AML-193 (cell line): ENCODE measurements at regions not wholly inside any gene's neighbourhood (a gene's known extent, or its start where the extent isn't known, plus 50 kb on each side); places are given as distances from the start of the nearest gene placed in this dataset.
"Not testable (repeated sequence)": the region's sequence is repeated elsewhere in the genome, so short reads cannot be mapped to it uniquely, and the experiment has no call there.

Experiments used
- DNase-seq, 2 experiments: peaks; one replicate each; lab custom pipeline; 2025; lab: John Stamatoyannopoulos, UW

DNA sequence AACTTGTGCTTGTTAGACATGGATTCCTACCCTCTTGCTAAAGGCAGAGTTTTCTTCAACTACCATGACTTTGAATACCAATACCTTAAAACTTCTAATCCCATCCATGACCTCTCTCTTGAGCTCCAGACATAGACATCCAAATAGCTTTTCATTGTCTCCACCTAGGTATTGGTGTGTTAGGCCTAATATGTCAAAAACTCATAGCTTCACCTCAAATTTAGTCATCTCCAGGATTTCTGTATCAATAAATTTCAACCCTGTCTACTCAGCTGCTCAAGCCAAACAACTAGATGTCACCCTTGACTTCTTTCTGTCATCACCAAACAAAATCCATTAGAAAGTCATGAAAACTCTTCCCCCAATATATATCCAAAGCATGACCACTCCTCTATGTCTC, 617.7 kb upstream of the GRIA3 start:
- DNase-seq = no peak

DNA sequence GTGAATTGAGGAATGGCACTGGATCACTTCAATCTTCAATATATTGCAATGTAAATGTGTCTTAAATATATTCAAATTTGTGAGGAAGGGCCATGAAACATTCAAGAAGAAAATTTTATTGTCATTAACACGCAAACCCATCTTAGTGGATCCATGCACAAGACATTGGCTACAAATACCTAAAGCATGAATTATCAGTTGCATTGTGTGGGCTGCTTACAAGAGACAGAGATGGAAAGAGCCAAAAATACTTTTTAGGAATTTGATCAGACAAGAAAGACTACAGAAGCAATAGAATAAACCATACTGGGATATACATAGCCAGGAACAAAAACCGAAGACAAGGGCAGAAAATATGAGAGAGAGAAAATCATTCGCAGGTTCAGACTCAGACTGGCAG, 616.2 kb upstream of the GRIA3 start:
- no peak for DNase-seq

DNA sequence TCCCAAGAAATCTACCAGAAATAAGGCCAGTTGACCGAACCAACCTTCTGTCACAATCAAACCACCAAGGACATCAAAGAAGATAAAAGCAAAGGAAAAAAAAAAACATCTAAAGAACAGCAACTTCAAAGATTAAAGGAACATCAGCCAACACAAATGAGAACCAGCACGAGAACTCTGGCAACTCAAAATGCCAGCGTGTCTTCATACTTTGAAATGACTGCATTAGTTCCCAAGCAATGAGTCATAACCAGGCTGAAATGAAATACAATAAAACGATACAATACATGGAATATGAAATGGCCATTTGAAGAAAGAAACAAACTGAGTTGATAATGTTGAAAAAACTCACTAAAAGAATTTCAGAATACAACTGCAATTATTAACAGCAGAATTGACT, 611.6 kb upstream of the GRIA3 start:
- DNase-seq = no peak

DNA sequence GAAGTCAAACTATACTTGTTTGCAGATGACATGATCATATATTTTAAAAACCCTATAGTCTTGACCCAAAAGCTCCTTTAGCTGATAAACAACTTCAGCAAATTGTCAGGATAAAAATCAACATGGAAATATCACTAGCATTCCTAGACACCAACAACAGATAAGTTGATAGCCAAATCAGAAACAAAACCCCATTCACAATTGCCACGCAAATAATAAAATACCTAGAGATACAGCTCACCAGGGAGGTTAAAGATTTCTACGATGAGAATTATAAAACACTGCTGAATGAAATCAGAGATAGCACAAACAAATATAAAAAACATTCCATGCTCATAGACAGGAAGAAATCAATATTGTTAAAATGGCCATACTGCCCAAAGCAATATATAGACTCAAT, 605.0 kb upstream of the GRIA3 start:
- no peak for DNase-seq

DNA sequence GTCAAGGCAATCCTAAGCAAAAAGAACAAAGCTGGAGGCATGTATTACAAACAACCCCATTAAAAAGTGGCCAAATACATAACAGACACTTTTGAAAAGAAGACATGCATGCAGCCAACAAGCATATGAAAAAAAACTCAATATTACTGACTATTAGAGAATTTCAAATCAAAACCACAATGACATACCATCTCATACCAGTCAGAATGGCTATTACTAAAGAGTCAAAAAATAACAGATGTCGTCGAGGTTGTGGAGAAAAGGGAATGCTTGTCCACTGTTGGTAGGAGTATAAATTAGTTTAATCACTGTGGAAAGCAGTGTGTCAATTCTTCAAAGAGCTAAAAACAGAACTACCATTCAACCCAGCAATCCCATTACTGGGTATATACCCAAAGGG, 604.6 kb upstream of the GRIA3 start:
- DNase-seq = no peak

DNA sequence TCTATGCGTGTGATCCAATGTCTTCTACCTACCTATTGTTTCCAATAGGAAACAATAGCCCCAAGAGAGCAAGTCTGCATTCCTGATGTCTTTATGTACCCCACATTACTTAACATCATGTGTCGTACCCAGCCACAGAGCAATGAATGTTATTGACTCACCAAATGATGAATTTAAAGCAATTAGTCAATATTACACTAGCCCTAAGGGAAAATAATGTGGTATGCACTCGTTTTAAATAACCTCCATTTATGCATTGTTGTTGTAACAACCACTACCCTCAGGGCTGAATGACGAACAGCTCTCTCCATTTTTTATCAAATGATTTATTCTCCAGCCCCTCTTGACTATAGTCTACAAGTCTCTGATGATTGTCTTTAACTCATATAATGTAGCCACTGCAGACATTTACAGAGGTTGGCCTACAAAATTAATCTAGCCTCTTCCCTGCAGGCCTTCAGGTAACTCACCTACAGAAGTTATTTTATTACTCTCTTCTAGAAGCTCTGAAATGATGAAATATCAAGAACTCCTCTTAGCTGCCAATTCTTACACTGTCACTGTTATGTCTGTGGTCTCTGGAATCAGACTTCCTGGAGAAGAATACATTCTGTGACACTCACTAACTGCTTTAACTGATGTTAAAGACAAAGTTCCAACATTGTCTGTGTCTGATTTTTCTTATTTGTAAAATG, 601.7 kb upstream of the GRIA3 start:
- no peak for DNase-seq

DNA sequence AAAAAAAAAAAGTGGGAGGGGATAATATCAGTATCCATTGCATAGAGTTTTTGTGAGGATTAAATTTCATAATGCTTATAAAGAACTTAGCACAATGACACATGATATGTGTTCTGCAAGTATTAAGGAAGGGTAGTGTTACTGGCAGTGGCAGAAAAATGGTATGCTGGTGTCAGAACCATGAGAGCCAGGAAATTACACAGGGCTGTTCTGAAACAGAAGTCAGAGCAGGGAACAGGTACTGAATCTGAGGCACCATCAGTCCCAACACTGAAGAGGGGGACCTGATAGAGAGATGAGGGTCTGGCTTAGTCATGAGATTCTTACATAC, 601.1 kb upstream of the GRIA3 start:
- DNase-seq = no peak

DNA sequence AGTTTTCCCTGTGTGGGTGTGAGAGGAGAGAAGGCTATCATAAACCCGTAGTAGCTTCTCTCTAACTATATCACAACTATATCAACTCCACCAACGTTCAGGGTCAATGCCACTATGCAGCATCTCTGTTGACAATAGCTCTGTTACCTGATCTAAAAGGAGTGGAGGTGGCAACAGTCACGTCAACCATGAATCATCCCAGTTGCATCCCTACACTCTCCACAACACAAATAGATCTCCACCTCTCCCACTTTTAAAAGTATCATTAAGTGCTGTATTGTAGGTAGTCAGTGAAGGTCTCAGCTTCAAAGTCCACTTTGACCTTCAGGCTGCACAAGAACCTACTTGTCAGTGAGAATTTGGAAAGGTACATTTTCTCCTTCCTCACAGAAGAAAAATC, 600.5 kb upstream of the GRIA3 start:
- no peak for DNase-seq

DNA sequence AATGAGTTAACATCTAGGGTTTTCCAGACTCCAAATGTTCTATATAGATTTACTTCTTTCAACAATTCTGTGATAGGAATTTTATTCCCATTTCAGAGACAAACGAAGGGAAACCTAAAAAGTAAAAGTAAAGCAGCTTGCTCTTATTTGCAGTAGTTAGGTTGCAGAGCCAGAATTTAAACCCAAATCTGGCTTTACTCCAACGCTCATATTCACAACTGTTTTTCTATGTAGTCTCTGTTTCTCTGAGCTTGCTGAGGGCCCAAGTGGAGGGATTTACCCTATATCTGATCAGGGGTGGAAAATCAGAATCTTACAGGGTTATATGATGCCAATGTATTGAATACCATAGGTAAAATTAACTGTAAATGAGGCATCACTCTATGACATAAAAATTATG, 599.1 kb upstream of the GRIA3 start:
- DNase-seq = no peak

DNA sequence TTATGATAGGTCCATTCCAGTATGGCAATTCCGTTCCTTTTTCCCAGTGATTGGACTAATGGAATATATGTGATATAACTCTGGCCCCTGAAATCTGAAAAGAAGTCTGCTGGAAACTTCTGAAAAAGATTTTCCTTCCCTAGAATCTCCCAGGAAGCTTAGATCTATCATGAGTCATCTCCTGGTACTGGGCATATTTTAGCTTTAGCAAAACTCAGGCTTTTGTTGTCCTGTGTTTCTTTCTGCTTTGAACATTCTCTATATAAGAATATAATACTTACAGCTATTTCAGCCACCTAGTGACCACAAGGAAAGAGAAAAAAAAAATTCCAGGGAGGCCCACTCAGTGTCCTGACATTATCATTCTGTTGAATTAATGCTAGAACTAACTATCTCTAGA, 597.2 kb upstream of the GRIA3 start:
- no peak for DNase-seq

DNA sequence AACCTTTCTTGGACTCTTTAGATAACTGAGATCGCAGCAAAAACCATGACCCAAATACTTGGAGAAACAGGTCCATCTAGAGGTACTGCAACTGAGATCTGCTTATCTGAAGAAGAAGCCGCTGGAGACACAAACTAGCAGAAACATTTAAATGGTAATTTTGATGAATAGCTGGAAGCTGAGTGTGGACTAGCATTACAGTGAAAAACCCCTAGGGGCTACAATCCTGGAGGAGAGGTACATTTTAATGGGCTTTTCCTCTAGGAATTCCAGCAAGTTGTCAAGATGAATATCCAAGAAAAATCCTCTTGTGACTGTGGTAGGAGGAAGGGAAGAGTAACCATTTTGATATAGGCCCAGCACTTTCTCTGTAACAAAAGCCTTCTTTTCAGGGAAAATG, 592.5 kb upstream of the GRIA3 start:
- DNase-seq = no peak

DNA sequence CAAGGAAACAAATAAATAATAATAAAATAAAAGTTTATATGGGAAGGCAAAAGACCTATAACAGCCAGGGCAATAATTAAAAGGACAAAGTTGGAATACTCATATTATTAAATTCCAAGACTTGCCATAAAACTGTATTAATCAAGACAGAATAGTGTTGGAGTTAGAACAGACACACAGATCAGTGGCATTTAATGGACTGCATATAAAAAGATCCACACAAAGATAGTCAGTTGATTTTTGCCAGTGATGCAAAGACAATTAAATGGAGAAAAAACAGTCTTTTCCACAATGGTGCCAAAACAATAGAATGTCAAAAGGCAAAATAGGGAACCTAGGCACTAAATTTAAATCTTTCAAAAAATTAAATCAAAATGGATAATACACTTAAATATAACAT, 587.1 kb upstream of the GRIA3 start:
- no peak for DNase-seq

DNA sequence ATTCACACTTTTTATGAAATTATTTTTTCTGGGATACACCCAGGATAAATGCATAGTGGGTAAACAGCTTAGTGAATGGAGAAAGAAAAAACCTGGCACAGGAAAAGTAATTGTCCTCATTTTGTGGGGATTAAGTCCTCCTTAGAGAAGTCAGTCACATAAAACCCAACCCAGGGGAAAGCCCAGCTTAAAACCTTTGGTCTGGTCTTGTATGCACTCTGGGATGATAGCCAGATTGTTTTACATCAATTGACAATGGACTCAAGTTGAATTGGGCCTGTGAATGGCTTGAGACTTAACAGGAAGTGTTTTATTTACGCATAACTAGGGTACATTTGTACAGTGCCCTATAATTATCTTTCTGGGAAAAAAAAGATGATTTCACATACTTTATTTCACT, 561.3 kb upstream of the GRIA3 start:
- DNase-seq = no peak

DNA sequence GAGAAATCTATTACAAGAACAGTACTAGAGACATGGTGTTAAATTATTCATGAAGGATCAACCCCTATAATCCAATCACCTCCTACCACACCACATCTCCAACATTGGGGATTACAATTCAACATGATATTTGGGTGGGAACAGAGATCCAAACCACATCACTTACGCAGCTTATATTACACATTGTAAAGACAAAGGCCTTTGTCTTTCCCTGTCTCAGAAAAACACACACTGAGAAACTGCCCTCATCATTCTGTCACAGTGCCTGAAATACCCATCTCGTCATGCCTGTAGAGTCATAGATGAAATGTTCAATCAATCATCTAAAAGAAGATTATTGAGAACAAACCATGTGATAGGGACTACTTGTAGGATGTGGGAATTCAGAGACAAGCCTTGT, 558.8 kb upstream of the GRIA3 start:
- DNase-seq = no peak

DNA sequence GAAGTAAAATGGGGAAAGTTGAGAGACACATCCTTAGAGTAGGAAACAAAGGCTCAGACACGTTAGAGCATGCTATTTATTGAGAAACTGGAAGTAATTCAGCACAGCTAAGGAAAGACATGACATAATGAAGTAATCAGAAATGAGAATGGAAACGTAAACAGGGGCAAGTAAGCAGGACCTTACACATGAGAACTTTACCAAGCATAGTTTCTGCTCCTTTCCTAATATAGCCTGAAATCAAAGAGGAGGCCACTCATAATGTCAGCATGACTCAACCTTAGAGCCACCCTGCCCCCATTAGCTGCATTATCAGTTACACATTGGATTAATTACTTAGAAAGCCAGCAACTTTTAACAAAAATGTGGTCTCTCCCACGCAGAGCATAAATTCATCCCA, 558.3 kb upstream of the GRIA3 start:
- DNase-seq = no peak

DNA sequence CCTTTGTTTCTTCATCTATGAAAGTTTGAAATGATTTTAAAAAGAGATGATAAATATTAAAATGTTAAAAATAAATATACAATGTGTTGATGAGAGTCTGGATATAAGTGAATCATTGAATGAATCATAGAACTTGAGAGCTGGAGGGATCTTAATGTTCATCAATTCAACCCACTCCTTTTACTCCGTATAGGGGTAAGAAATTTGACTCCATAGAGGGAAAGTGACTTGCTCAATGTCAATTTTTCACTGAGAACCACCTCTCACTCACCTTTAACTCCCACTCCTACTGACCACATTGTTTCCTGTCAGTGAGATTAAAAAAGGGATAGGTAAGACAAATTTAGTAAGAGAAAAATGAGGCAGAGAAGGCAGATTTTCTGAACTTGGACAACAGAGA, 557.2 kb upstream of the GRIA3 start:
- DNase-seq = no peak

DNA sequence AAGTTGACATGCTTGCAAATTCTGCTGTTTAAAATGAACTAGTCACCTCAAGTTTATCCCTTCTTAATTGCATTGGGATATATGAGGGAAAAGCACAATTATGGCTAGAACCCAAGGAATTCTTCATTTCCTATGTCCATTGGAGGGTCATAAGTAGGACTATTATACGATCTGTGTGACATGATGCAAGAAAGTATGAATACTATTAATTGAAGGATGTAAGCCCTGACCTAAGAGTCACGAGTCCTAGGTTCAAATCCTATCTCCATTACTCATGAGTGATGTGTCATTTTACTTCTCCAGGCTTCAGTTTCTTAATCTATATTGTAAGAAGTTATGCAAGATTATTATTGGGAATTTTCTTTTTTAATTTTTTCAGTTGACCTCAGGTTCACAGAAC, 542.9 kb upstream of the GRIA3 start:
- no peak for DNase-seq

DNA sequence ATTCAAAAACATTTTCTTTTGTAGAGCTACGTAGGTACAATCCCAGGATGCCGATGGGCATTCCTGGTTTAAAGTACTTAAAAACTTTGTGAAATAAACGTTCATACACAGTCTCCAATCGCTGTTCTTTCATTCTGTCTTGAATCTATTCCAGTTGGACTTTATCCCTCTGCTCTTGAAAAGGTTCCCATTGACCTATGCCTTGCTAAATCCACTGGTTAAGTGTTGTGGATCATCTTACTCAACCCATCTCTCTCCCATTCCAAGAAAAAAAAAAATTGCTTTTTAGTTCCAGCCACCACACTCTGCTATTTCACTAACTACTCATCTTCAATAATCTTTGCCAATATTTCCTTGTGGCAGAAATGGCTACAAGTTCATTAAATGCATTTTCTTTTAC, 542.3 kb upstream of the GRIA3 start:
- no peak for DNase-seq

DNA sequence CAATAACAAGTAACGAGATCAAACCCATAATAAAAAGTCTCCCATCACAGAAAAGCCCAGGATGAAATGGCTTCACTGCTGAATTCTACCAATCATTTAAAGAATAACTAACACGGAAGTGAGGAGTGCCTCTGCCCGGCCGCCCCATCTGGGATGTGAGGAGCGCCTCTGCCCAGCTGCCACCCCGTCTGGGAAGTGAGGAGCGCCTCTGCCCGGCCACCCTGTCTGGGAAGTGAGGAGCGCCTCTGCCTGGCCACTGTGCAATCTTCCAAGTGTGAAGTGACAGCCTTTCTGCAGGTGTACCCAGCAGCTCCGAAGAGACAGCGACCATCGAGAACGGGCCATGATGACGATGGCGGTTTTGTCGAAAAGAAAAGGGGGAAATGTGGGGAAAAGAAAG, 528.8 kb upstream of the GRIA3 start:
- DNase-seq = not testable (repeated sequence)

DNA sequence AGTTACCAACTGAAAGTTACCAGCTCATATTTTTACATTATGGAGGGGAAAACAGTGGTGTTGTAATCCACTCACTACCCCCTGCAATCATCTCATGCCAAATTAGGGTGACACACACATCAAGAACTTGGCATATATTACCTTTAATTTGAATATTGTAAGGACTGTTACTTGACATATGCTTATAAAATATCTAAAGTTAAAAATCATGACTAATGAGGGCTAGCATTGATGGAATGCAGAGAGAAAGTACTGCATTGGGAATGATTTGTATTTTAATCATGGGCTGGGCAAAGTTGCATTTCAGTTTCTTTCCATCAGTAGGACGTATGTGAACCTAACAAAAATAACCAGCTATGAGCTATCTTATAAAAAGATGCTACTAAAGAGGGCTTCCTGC, 517.5 kb upstream of the GRIA3 start:
- no peak for DNase-seq

DNA sequence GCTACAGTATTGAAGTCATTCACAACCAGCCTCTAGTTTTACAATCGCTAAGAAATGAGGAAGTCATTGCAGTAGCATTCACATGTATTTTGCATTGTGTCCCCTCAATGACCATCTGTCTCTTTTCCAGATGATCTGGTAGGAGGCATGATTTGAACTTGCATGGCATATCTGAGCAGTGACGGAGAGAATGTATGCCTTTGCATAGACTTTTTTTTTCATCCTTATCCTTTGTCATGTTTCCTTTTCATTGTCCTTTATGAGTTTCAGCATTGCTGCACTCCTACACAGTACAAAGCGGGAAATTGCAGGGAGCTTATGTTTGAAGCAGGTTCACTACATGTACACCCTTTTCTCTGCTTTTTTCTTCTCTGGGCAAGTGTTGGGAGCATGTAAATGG, 516.4 kb upstream of the GRIA3 start:
- no peak for DNase-seq

DNA sequence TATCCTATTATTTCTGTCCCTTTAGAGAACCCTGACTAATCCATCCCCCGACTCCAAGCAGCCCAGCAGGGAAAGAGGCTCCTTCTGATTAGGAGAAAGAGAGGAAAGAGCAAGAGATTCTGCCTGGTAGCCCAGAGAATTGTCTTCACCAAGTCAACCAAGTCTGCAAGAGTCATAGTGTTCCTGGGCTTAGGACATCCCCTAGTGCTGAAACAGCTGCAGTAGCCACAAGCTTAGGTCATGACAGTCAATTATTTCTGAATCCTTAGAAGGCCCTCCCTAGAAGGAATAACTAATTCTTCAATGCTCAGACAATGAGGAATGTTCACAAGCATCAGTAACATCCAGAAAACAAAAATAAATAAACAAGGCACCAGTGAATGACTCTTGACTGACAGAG, 480.3 kb upstream of the GRIA3 start:
- no peak for DNase-seq

DNA sequence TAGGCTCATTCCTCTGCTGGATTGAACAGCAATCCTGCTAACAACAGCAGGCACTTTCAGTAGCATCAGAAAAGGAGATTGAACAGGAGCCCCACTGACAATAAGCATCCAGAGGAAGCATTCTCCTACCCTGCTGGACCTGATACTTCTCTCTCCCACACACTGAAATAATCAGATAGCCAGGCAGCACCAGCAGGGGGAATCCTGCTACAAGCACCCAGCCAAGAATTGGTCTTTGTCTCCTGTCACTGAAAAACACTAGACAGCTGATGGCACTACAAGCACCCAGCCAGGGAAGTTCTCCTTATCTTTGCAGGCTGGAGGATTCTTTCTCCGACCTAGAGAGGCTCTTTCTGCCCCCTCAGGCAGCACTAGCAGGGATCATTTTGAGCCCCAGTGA, 444.3 kb upstream of the GRIA3 start:
- no peak for DNase-seq

DNA sequence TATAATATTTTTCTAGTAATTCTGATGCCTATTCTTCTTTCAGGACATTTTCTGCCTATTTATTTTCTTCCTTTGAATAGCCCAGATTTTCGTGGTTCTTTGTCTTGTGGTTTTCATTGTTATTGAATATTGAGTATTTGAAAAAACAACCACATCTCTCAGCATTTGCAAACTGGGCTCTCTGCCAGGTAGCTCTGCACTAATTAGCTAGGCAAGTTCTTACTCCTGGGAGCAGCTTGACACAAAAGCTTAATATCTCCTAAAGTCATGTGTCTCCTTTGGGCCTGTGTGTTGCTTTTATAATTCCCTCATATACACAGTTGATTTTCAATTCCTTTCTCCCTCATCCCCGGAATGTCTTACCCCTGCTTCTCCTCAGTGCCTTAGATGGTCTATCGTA, 413.5 kb upstream of the GRIA3 start:
- no peak for DNase-seq

DNA sequence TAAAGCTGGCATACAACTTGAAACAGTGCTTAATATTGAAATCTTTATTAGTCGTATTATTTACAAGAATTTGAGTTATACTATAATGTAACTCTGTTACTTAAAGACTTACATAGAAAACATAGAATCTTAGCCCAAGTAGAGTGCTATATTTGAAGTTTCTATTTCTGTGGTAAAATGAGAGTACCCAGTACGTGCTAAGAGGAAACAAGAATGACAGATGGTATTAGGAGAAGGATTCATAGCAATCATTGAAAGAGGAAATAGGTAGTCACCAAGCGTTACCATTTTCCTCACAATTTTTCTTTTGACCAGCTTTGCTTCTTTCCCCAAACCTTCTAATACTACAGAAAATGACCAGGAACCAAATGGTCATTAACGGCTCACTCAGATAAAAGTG, 412.1 kb upstream of the GRIA3 start:
- DNase-seq = no peak
